Endothelial cell of umbilical vein (primary cell): ENCODE measurements at regions not wholly inside any gene's neighbourhood (a gene's known extent, or its start where the extent isn't known, plus 50 kb on each side); places are given as distances from the start of the nearest gene placed in this dataset.

Experiments used
- BruUV-seq: library from RNA; stranded (reverse); fragments of 400-500 nt; replicated peaks from 2 replicates; lab custom pipeline; 2021; lab: Mats Ljungman, UMichigan
- CTCF ChIA-PET: fragments of 300-600, 350-600 bp; sonication (Branson Sonifier 250); formaldehyde crosslinking; loops from one replicate; lab custom pipeline; 2021; ENCODE audit warnings: antibody characterized with exemption, inconsistent platforms; lab: Charles Lee
- POLR2A ChIA-PET: fragments of 300-600, 350-600 bp; sonication (Branson Sonifier 250); formaldehyde crosslinking; loops from one replicate; lab custom pipeline; 2021; ENCODE audit warnings: antibody characterized with exemption, inconsistent platforms; lab: Charles Lee
- DNase-seq: peaks from one replicate; pipeline ENCODE4 v3.0.0-alpha.2; 2011; ENCODE audit warnings: low read depth, low spot score
- FAIRE-seq: peaks from 2 replicates; lab custom pipeline; 2011; peaks lifted over from hg19 to GRCh38; lab: Jason Lieb, UNC
- H2AFZ ChIP-seq: 2 replicates; pipeline ENCODE4 v1.6.0; 2012; ENCODE audit warnings: low read depth, low read length, control low read depth, inconsistent platforms
- H3K27ac ChIP-seq: 2 replicates; pipeline ENCODE4 v1.5.1; 2011; ENCODE audit warnings: low read depth, mild to moderate bottlenecking, control low read depth, low read length, moderate library complexity; ENCODE audit not compliant: insufficient read depth
- H3K27me3 ChIP-seq, 2 experiments: 2 replicates each; pipeline versions ENCODE4 v1.6.0 to v1.6.1; 2011; ENCODE audit warnings: low read length in 2 of 2, mixed read lengths in 1 of 2; ENCODE audit not compliant: control insufficient read depth in 2 of 2, insufficient read depth in 2 of 2
- H3K36me3 ChIP-seq, 2 experiments: 2 replicates in 1 of 2; 3 replicates in 1 of 2; pipeline ENCODE4 v1.5.1; 2011; ENCODE audit warnings: low read length in 2 of 2, mild to moderate bottlenecking in 1 of 2, moderate library complexity in 1 of 2; ENCODE audit not compliant: control insufficient read depth in 2 of 2, insufficient read depth in 2 of 2; ENCODE audit errors: extremely low read depth in 1 of 2
- H3K4me1 ChIP-seq: 3 replicates; pipeline ENCODE4 v1.5.1; 2011; ENCODE audit warnings: mild to moderate bottlenecking, low read length; ENCODE audit not compliant: control insufficient read depth, insufficient read depth; ENCODE audit errors: extremely low read depth
- H3K4me2 ChIP-seq: 2 replicates; pipeline ENCODE4 v1.6.1; 2011; ENCODE audit warnings: low read length, control low read depth, mixed read lengths; ENCODE audit not compliant: insufficient read depth
- H3K4me3 ChIP-seq, 3 experiments: fragments of 200-600 bp in 1 of 3; sonication (generic), shearing (Covaris generic) in 1 of 3; replicated peaks in 1 of 3; 2 replicates each; pipeline ENCODE4 v1.5.1; 2011 to 2016; ENCODE audit warnings: control low read depth in 3 of 3, low read length in 3 of 3, mild to moderate bottlenecking in 2 of 3, inconsistent platforms in 1 of 3, low read depth in 1 of 3, moderate library complexity in 1 of 3; ENCODE audit not compliant: insufficient read depth in 1 of 3
- H3K79me2 ChIP-seq: 2 replicates; pipeline ENCODE4 v1.6.0; 2012; ENCODE audit warnings: low read length, inconsistent platforms; ENCODE audit not compliant: control insufficient read depth, insufficient read depth
- H3K9ac ChIP-seq: replicated peaks from 2 replicates; pipeline ENCODE3; 2011; ENCODE audit warnings: low read length, control low read depth; ENCODE audit not compliant: insufficient read depth; ENCODE audit errors: extremely low read depth
- H3K9me1 ChIP-seq: replicated peaks from 3 replicates; pipeline ENCODE4 v1.6.0; 2011; ENCODE audit warnings: mild to moderate bottlenecking, low read length; ENCODE audit not compliant: control insufficient read depth, insufficient read depth; ENCODE audit errors: extremely low read depth
- H3K9me3 ChIP-seq: replicated peaks from 2 replicates; pipeline ENCODE4 v1.5.1; 2012; ENCODE audit warnings: low read length, inconsistent platforms; ENCODE audit not compliant: control insufficient read depth, insufficient read depth
- H4K20me1 ChIP-seq: replicated peaks from 2 replicates; pipeline ENCODE3; 2011; ENCODE audit warnings: mild to moderate bottlenecking, low read length; ENCODE audit not compliant: control insufficient read depth, insufficient read depth; ENCODE audit errors: extremely low read depth
- CTCF ChIP-seq, 2 donors: IDR thresholded peaks; 1 replicate in 1 of 2; 2 replicates in 1 of 2; pipeline ENCODE4 v1.5.1; 2011; ENCODE audit warnings: low read length in 2 of 2, mild to moderate bottlenecking in 2 of 2, moderate library complexity in 2 of 2, control low read depth in 1 of 2, inconsistent platforms in 1 of 2, low read depth in 1 of 2; ENCODE audit not compliant: insufficient read depth in 1 of 2; ENCODE audit errors: extremely low read depth in 1 of 2
- EZH2 ChIP-seq: IDR thresholded peaks from 2 replicates; pipeline ENCODE4 v1.6.1; 2012; ENCODE audit warnings: borderline replicate concordance, low read depth, mild to moderate bottlenecking, moderate library complexity, low read length, inconsistent platforms; ENCODE audit not compliant: severe bottlenecking
- FOS ChIP-seq: IDR thresholded peaks from 2 replicates; pipeline ENCODE4 v1.6.1; 2011; ENCODE audit warnings: mild to moderate bottlenecking, low read length, moderate library complexity, borderline replicate concordance; ENCODE audit not compliant: insufficient read depth
- GATA2 ChIP-seq: IDR thresholded peaks from 2 replicates; pipeline ENCODE4 v1.7.0; 2011; ENCODE audit warnings: low read depth, mild to moderate bottlenecking, moderate library complexity, mixed read lengths, low read length; ENCODE audit not compliant: insufficient read length, insufficient read depth
- JUN ChIP-seq: IDR thresholded peaks from 2 replicates; pipeline ENCODE4 v1.6.1; 2011; ENCODE audit warnings: borderline replicate concordance, low read depth; ENCODE audit not compliant: insufficient read length, insufficient read depth
- MYC ChIP-seq: IDR thresholded peaks from one replicate; pipeline ENCODE4 v1.6.1; 2011; ENCODE audit warnings: mild to moderate bottlenecking, low read depth, low read length
- POLR2A ChIP-seq: IDR thresholded peaks from 2 replicates; pipeline ENCODE4 v1.6.1; 2012; ENCODE audit warnings: low read depth, mild to moderate bottlenecking, control low read depth, low read length
- POLR2AphosphoS5 ChIP-seq: IDR thresholded peaks from 2 replicates; pipeline ENCODE4 v1.6.1; 2012; ENCODE audit warnings: low read depth, mild to moderate bottlenecking, control low read depth, low read length, moderate library complexity; ENCODE audit not compliant: insufficient read depth
- dilution Hi-C: fragments of 300-500 bp; cut with MboI; formaldehyde crosslinking; loops from one replicate; pipeline ENCODE4 v1.15.0; 2019; ENCODE audit warnings: low sequenced_read_pairs; ENCODE audit not compliant: extremely low pct_ligation_motif_present
- intact Hi-C: fragments of 100-400 bp; cut with micrococcal nuclease; formaldehyde crosslinking; loops from one replicate; pipeline ENCODE4 v1.10.0; 2022
- TF ChIP-seq, protein P1 (sequence below): IDR thresholded peaks from 2 replicates; pipeline ENCODE4 v1.6.1; 2011; ENCODE audit not compliant: insufficient read depth, insufficient read length

GRCh38 chr15:26101443-26101842 lies 238.3 kb upstream of the ATP10A start:
- no peak for TF ChIP-seq CTCF (IDR thresholded peaks at IDR 0.05; ENCODE audit: extremely low read depth in 1 of 2, insufficient read depth in 1 of 2, low read depth in 1 of 2, low read length in 2 of 2)
- no peak for TF ChIP-seq POLR2AphosphoS5
- no peak for TF ChIP-seq JUN
- TF ChIP-seq, protein P1, sequence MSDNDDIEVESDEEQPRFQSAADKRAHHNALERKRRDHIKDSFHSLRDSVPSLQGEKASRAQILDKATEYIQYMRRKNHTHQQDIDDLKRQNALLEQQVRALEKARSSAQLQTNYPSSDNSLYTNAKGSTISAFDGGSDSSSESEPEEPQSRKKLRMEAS: no peak
- TF ChIP-seq MYC: no peak
- TF ChIP-seq GATA2: no peak
- TF ChIP-seq FOS: no peak
- no peak for TF ChIP-seq EZH2
- TF ChIP-seq POLR2A: no peak
- H3K9me1 ChIP-seq: no peaks in the 10 kb centered on the region
- H3K9ac ChIP-seq: no peak overlapping the region
- no peak overlapping the region for H3K4me3 ChIP-seq
- FAIRE-seq (no peak), DNase-seq (no peak)
- H3K27ac ChIP-seq: no peak overlapping the region
- H3K79me2 ChIP-seq: no peaks in the 10 kb centered on the region
- H2AFZ ChIP-seq: no peak overlapping the region
- H3K36me3 ChIP-seq: no peaks in the 10 kb centered on the region
- H3K27me3 ChIP-seq: no peaks in the 10 kb centered on the region
- dilution Hi-C loops: no loop called here
- H3K4me2 ChIP-seq: no peak overlapping the region
- peaks cover 3% of the 10 kb centered on the region for H3K9me3 ChIP-seq
- no TSS peak for BruUV-seq
- ChIA-PET POLR2A (no interaction called here), CTCF (no interaction called here)
- intact Hi-C loops: no loop called here
- no peaks in the 10 kb centered on the region for H4K20me1 ChIP-seq
- H3K4me1 ChIP-seq: no peaks in the 10 kb centered on the region
